ENCODE measurements at regions not wholly inside any gene's neighbourhood (a gene's known extent, or its start where the extent isn't known, plus 50 kb on each side); places are given as distances from the start of the nearest gene placed in this dataset.

DNA sequence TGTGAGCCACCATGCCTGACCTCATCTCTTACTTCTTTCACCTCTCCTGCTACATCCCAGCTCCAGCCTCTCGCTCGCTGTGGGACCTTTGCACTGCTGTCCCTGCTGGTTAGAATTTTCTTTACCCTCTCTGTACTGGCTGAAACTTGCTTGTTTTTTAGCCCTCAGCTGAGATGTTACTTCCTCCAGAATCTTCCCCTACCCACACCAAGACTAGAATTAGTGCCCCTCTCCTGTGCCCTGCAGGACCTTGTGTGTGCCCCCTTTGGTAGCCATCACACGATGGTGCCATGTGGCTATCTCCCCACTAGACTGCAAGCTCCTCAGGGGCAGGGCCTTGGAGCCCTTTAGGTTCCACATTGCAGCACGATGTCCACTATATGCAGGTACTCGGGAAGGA, 84.1 kb downstream of the AIPL1 start:
- TF ChIP-seq TAF1 (IDR thresholded peaks at IDR 0.05; ENCODE audit: borderline replicate concordance, low read depth, low read length): no peak
- no peak for TF ChIP-seq HDAC6 (IDR thresholded peaks at IDR 0.05; ENCODE audit: unreplicated experiment)
